GM12878 (cell line): ENCODE measurements at regions not wholly inside any gene's neighbourhood (a gene's known extent, or its start where the extent isn't known, plus 50 kb on each side); places are given as distances from the start of the nearest gene placed in this dataset.

Experiments
- ATAC-seq: fragments of 200-7000 bp; cut with Tn5 transposase; 3 replicates; pipeline ENCODE4 v1.9.1; 2020; ENCODE audit warnings: mild to moderate bottlenecking, moderate library complexity
- BruUV-seq: library from RNA; stranded (reverse); fragments of 400-500 nt; replicated peaks from 2 replicates; lab custom pipeline; 2021; lab: Mats Ljungman, UMichigan
- CTCF ChIA-PET: fragments of 300-600 bp; sonication (Branson Sonifier 250); formaldehyde crosslinking; extraction: SDS; loops from one replicate; lab custom pipeline; 2021; ENCODE audit warnings: inconsistent platforms; lab: Yijun Ruan, JAX
- POLR2A ChIA-PET: fragments of 350-600 bp; formaldehyde crosslinking; extraction: SDS; loops from one replicate; lab custom pipeline; 2021; ENCODE audit warnings: inconsistent platforms; lab: Charles Lee
- RAD21 ChIA-PET: fragments of 300-600 bp; sonication (Branson Sonifier 250); formaldehyde crosslinking; loops from one replicate; lab custom pipeline; 2023; ENCODE audit warnings: antibody characterized with exemption; ENCODE audit not compliant: unreplicated experiment; lab: Charles Lee
- SMC1A ChIA-PET: fragments of 300-600 bp; sonication (Branson Sonifier 250); formaldehyde crosslinking; loops from one replicate; lab custom pipeline; 2023; ENCODE audit not compliant: unreplicated experiment, uncharacterized antibody; lab: Charles Lee
- DNase-seq: peaks from one replicate; pipeline ENCODE4 v3.0.0-alpha.2; 2011; ENCODE audit warnings: low read depth, low spot score
- FAIRE-seq: peaks from 3 replicates; lab custom pipeline; 2011; peaks lifted over from hg19 to GRCh38; lab: Jason Lieb, UNC
- H2AFZ ChIP-seq: 2 replicates; pipeline ENCODE4 v1.6.0; 2011; ENCODE audit warnings: low read depth, low read length, control low read depth; ENCODE audit not compliant: control insufficient read depth
- H3K27ac ChIP-seq: 2 replicates; pipeline ENCODE4 v1.5.1; 2011; ENCODE audit warnings: control low read depth; ENCODE audit not compliant: control insufficient read depth, insufficient read depth
- H3K27me3 ChIP-seq, 2 experiments: replicated peaks in 1 of 2; 2 replicates each; pipeline versions ENCODE4 v1.6.0 to v1.6.1; 2011; ENCODE audit warnings: low read length in 1 of 2; ENCODE audit not compliant: control insufficient read depth in 2 of 2, insufficient read depth in 2 of 2
- H3K36me3 ChIP-seq, 2 experiments: 2 replicates each; pipeline ENCODE4 v1.5.1; 2011; ENCODE audit warnings: low read length in 1 of 2; ENCODE audit not compliant: control insufficient read depth in 2 of 2, insufficient read depth in 2 of 2
- H3K4me1 ChIP-seq: 2 replicates; pipeline ENCODE4 v1.6.1; 2011; ENCODE audit warnings: mild to moderate bottlenecking, low read length, moderate library complexity, mixed read lengths; ENCODE audit not compliant: control insufficient read depth, insufficient read depth
- H3K4me2 ChIP-seq: 2 replicates; pipeline ENCODE4 v1.6.0; 2011; ENCODE audit warnings: control low read depth; ENCODE audit not compliant: control insufficient read depth, insufficient read depth
- H3K4me3 ChIP-seq: fragments of 200-600 bp; sonication (generic); 2 replicates; pipeline ENCODE4 v1.5.1; 2016
- H3K79me2 ChIP-seq: 2 replicates; pipeline ENCODE4 v1.6.0; 2011; ENCODE audit warnings: low read length; ENCODE audit not compliant: control insufficient read depth, insufficient read depth
- H3K9ac ChIP-seq: 2 replicates; pipeline ENCODE4 v1.8.0; 2011; ENCODE audit warnings: low read length, control low read depth, mixed read lengths; ENCODE audit not compliant: control insufficient read depth, insufficient read depth
- H3K9me3 ChIP-seq: replicated peaks from 3 replicates; pipeline ENCODE4 v1.5.1; 2011; ENCODE audit warnings: mild to moderate bottlenecking, low read length; ENCODE audit not compliant: control insufficient read depth, insufficient read depth
- H4K20me1 ChIP-seq: 2 replicates; pipeline ENCODE4 v1.6.0; 2011; ENCODE audit not compliant: control insufficient read depth, insufficient read depth
- CBFB ChIP-seq: IDR thresholded peaks from 2 replicates; pipeline ENCODE4 v1.6.1; 2016; ENCODE audit warnings: antibody characterized with exemption, low read depth
- ETV6 ChIP-seq, 2 experiments: fragments of 450-650 bp in 1 of 2; IDR thresholded peaks in 1 of 2; conservative IDR thresholded peaks in 1 of 2; 2 replicates each; pipeline ENCODE4 v1.6.1; 2014; ENCODE audit warnings: antibody characterized with exemption in 1 of 2, borderline replicate concordance in 1 of 2, low read depth in 1 of 2, mild to moderate bottlenecking in 1 of 2, moderate library complexity in 1 of 2
- EZH2 ChIP-seq: IDR thresholded peaks from 2 replicates; pipeline ENCODE4 v1.6.1; 2012; ENCODE audit warnings: low read depth, mild to moderate bottlenecking, control low read depth, inconsistent platforms, low read length, borderline replicate concordance; ENCODE audit not compliant: control insufficient read depth
- LARP7 ChIP-seq: fragments of 450-650 bp; IDR thresholded peaks from 2 replicates; pipeline ENCODE4 v1.6.1; 2017; ENCODE audit warnings: mild to moderate bottlenecking
- MTA2 ChIP-seq: fragments of 450-650 bp; IDR thresholded peaks from 2 replicates; pipeline ENCODE4 v1.6.1; 2016; ENCODE audit warnings: low read depth, mild to moderate bottlenecking, moderate library complexity
- NBN ChIP-seq: fragments of 450-650 bp; IDR thresholded peaks from 2 replicates; pipeline ENCODE4 v1.6.1; 2016
- NFYB ChIP-seq: IDR thresholded peaks from 2 replicates; pipeline ENCODE4 v1.6.1; 2011; ENCODE audit warnings: low read depth, mild to moderate bottlenecking, low read length, improper control_type of control experiment, moderate library complexity; ENCODE audit not compliant: insufficient read depth
- POLR2AphosphoS5 ChIP-seq: IDR thresholded peaks from 2 replicates; pipeline ENCODE4 v1.6.1; 2011; ENCODE audit warnings: mild to moderate bottlenecking, low read length, inconsistent platforms
- SMC3 ChIP-seq: IDR thresholded peaks from 2 replicates; pipeline ENCODE4 v1.6.1; 2011; ENCODE audit warnings: low read length, improper control_type of control experiment, borderline replicate concordance
- SRF ChIP-seq, 2 experiments: IDR thresholded peaks; 2 replicates each; pipeline ENCODE4 v1.6.1; 2011; ENCODE audit warnings: low read depth in 2 of 2, low read length in 2 of 2, mild to moderate bottlenecking in 1 of 2, moderate library complexity in 1 of 2
- WGBS: methylation state at CpG from one replicate; pipeline ENCODE4 v1.1.6; 2016; ENCODE audit warnings: low lambda C conversion rate; ENCODE audit not compliant: insufficient replicate concordance, insufficient coverage; ENCODE audit errors: missing lambda C conversion rate; 5-methylcytosine and 5-hydroxymethylcytosine counted together
- in situ Hi-C: fragments of 300-500 bp; cut with MboI; formaldehyde crosslinking; loops from 9 replicates; pipeline ENCODE4 v1.14.3; 2018; ENCODE audit warnings: mixed read lengths
- intact Hi-C: fragments of 100-400 bp; cut with micrococcal nuclease; formaldehyde crosslinking; loops from one replicate; pipeline ENCODE4 v1.14.2; 2022; ENCODE audit not compliant: unreplicated experiment
- TF ChIP-seq, protein P1 (sequence below): fragments of 450-650 bp; IDR thresholded peaks from 2 replicates; pipeline ENCODE4 v1.6.1; 2017; ENCODE audit warnings: antibody characterized with exemption, mild to moderate bottlenecking, moderate library complexity
- TF ChIP-seq, protein P2 (sequence below): IDR thresholded peaks from 2 replicates; pipeline ENCODE4 v1.6.1; 2012; ENCODE audit warnings: mild to moderate bottlenecking, low read depth, low read length

DNA sequence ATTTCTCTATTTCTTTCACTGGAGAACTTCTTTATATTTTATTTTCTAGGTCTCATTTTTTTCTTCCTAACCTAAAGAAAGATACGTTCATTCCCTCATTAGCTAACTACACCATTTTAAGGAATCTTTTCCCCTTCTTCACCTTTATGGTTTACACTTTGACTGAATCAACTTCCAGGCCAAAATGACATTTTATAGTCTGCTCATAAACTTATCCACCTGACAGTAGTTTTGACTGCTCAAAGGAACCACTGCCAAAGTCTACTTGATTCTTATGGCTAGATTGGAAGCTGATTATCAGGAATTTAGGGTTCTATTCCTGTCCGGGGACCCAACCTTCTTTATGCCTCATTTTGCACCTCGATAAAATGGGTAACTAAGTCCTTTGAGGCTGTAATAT, 73.0 kb upstream of the FOXP2 start:
- FAIRE-seq = no peak
- no TSS peak for BruUV-seq
- RAD21 ChIA-PET = no interaction called here
- intact Hi-C loops = no loop called here
- DNase-seq = no peak
- POLR2A ChIA-PET = no interaction called here
- Histone ChIP-seq H3K4me2 (no peak overlapping the region), H3K9ac (no peak overlapping the region), H3K4me3 (no peak overlapping the region), H3K79me2 (no peaks in the 10 kb centered on the region), H2AFZ (no peak overlapping the region), H3K9me3 (no peaks in the 10 kb centered on the region), H4K20me1 (no peaks in the 10 kb centered on the region), H3K4me1 (no peaks in the 10 kb centered on the region), H3K36me3 (no peaks in the 10 kb centered on the region), H3K27ac (no peak overlapping the region), H3K27me3 (no peaks in the 10 kb centered on the region)
- no peak for ATAC-seq
- in situ Hi-C loops = no loop called here
- TF ChIP-seq SMC3 (no peak), NFYB (no peak), CBFB (no peak), NBN (no peak), LARP7 (no peak), SRF (IDR thresholded peaks at IDR 0.05; ENCODE audit: low read depth in 2 of 2, low read length in 2 of 2) (no peak), POLR2AphosphoS5 (no peak), ETV6 (conservative IDR thresholded peaks at IDR 0.05 in 1 of 2, IDR thresholded peaks at IDR 0.05 in 1 of 2; ENCODE audit: borderline replicate concordance in 1 of 2, low read depth in 1 of 2) (no peak), MTA2 (no peak), EZH2 (no peak)
- TF ChIP-seq, protein P1, sequence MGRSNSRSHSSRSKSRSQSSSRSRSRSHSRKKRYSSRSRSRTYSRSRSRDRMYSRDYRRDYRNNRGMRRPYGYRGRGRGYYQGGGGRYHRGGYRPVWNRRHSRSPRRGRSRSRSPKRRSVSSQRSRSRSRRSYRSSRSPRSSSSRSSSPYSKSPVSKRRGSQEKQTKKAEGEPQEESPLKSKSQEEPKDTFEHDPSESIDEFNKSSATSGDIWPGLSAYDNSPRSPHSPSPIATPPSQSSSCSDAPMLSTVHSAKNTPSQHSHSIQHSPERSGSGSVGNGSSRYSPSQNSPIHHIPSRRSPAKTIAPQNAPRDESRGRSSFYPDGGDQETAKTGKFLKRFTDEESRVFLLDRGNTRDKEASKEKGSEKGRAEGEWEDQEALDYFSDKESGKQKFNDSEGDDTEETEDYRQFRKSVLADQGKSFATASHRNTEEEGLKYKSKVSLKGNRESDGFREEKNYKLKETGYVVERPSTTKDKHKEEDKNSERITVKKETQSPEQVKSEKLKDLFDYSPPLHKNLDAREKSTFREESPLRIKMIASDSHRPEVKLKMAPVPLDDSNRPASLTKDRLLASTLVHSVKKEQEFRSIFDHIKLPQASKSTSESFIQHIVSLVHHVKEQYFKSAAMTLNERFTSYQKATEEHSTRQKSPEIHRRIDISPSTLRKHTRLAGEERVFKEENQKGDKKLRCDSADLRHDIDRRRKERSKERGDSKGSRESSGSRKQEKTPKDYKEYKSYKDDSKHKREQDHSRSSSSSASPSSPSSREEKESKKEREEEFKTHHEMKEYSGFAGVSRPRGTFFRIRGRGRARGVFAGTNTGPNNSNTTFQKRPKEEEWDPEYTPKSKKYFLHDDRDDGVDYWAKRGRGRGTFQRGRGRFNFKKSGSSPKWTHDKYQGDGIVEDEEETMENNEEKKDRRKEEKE = no peak
- TF ChIP-seq, protein P2, sequence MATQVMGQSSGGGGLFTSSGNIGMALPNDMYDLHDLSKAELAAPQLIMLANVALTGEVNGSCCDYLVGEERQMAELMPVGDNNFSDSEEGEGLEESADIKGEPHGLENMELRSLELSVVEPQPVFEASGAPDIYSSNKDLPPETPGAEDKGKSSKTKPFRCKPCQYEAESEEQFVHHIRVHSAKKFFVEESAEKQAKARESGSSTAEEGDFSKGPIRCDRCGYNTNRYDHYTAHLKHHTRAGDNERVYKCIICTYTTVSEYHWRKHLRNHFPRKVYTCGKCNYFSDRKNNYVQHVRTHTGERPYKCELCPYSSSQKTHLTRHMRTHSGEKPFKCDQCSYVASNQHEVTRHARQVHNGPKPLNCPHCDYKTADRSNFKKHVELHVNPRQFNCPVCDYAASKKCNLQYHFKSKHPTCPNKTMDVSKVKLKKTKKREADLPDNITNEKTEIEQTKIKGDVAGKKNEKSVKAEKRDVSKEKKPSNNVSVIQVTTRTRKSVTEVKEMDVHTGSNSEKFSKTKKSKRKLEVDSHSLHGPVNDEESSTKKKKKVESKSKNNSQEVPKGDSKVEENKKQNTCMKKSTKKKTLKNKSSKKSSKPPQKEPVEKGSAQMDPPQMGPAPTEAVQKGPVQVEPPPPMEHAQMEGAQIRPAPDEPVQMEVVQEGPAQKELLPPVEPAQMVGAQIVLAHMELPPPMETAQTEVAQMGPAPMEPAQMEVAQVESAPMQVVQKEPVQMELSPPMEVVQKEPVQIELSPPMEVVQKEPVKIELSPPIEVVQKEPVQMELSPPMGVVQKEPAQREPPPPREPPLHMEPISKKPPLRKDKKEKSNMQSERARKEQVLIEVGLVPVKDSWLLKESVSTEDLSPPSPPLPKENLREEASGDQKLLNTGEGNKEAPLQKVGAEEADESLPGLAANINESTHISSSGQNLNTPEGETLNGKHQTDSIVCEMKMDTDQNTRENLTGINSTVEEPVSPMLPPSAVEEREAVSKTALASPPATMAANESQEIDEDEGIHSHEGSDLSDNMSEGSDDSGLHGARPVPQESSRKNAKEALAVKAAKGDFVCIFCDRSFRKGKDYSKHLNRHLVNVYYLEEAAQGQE = no peak
- SMC1A ChIA-PET = no interaction called here
- CTCF ChIA-PET = no interaction called here
- WGBS = 4% methylated on average over 3 of the region's 3 CpGs
